Skeletal muscle tissue (tissue), 3 donors: ENCODE measurements at regions not wholly inside any gene's neighbourhood (a gene's known extent, or its start where the extent isn't known, plus 50 kb on each side); places are given as distances from the start of the nearest gene placed in this dataset.
"Not testable (repeated sequence)": the region's sequence is repeated elsewhere in the genome, so short reads cannot be mapped to it uniquely, and the experiment has no call there.

Experiments
- H3K27ac ChIP-seq: one replicate; pipeline ENCODE4 v1.7.0; 2013; ENCODE audit warnings: mild to moderate bottlenecking, low read depth, low read length, inconsistent platforms
- H3K27me3 ChIP-seq, 3 donors: one replicate each; pipeline ENCODE4 v1.7.0; 2013; ENCODE audit warnings: low read length in 3 of 3; ENCODE audit not compliant: control insufficient read depth in 3 of 3, insufficient read depth in 3 of 3
- H3K36me3 ChIP-seq, 3 donors: one replicate each; pipeline ENCODE4 v1.7.0; 2013; ENCODE audit warnings: low read length in 3 of 3; ENCODE audit not compliant: control insufficient read depth in 3 of 3, insufficient read depth in 3 of 3
- H3K4me1 ChIP-seq, 3 donors: one replicate each; pipeline ENCODE4 v1.7.0; 2013; ENCODE audit warnings: low read length in 3 of 3, mild to moderate bottlenecking in 3 of 3; ENCODE audit not compliant: control insufficient read depth in 3 of 3, insufficient read depth in 3 of 3
- H3K4me3 ChIP-seq, 3 donors: one replicate each; pipeline ENCODE4 v1.7.0; 2013; ENCODE audit warnings: low read length in 3 of 3
- H3K9ac ChIP-seq, 3 donors: one replicate each; pipeline ENCODE4 v1.7.0; 2013; ENCODE audit warnings: low read length in 3 of 3, mild to moderate bottlenecking in 3 of 3, moderate library complexity in 2 of 3, low read depth in 1 of 3
- H3K9me3 ChIP-seq, 3 donors: one replicate each; pipeline ENCODE4 v1.7.0; 2013; ENCODE audit warnings: low read length in 3 of 3; ENCODE audit not compliant: control insufficient read depth in 3 of 3
- donor health status: Osteomylitis.

DNA sequence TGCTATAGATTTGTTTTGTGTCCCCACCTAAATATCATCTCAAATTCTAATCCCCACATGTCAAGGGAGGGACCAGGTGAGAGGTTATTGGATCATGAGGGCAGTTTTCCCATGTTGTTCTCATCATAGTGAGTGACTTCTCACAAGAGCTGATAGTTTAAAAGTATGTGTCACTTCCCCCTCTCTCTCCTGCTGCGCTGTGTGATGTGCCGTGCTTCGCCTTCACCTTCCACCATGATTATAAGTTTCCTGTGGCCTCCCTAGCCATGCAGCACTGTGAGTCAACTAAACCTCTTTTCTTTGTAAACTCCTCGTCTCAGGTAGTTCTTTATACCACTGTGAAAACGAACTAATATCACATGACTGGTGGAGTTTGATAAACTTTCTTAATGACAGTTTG, 814.8 kb downstream of the TMEM121 start:
- not testable (repeated sequence) for H3K36me3 ChIP-seq

DNA sequence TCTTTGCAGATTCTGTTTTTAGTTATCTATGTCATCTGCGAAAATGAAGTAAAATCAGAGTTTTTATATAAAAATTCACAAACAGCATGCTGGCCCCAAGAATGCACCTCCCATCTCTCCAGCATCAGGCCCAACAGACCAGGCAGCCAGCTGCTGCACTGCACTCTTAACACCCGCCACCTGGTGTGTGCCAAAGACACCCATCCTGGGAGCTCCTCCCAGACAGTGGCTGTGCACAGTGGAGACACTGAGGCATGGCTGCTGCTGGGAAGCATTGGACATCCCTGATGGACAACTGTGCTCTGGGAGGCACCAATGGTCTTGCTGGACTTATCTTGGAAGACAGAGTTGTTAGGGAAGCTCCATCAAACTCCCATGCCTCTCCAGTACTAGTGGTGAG, 817.2 kb downstream of the TMEM121 start:
- Histone ChIP-seq H3K36me3 (no peaks in the 10 kb centered on the region), H3K4me1 (no peaks in the 10 kb centered on the region), H3K9ac (no peak overlapping the region), H3K27ac (no peak overlapping the region), H3K4me3 (no peak overlapping the region), H3K9me3 (no peaks in the 10 kb centered on the region), H3K27me3 (peaks cover 0 to 2% (median 0%) of the 10 kb centered on the region in 3 donors)

More for the DNA sequence above, 814.8 kb downstream of the TMEM121 start:
- not testable (repeated sequence) for H3K27me3 ChIP-seq, H3K4me3 ChIP-seq, H3K9me3 ChIP-seq, H3K27ac ChIP-seq, H3K4me1 ChIP-seq, H3K9ac ChIP-seq

DNA sequence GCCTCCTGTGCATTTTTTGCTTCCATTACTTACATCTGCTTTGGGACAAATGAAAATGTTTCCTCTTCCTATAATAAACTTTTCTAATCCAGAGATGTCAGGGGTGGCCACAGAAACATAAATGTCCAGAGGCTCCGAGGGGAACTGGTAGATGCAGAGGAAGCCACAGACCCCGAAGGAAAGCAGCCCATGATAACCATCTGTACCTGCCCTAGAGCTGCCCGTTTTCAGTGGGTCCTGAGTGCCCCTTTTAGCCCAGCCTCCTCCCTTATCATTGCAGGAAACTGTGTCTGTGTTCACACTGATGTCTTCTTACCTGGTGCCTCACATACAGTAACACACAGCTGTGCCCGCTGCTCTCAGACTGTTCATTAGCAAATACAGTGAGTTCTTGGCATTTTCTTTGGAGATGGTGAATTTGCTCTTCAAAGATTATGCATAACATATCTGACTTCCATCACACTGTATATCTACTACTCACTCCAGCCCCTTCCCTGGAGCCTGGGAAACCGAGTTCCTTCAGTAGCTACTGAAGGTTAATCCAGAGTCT, 817.8 kb downstream of the TMEM121 start:
- H3K9ac ChIP-seq, H3K36me3 ChIP-seq, H3K4me1 ChIP-seq, H3K27me3 ChIP-seq, H3K9me3 ChIP-seq, H3K4me3 ChIP-seq, H3K27ac ChIP-seq: not testable (repeated sequence)

DNA sequence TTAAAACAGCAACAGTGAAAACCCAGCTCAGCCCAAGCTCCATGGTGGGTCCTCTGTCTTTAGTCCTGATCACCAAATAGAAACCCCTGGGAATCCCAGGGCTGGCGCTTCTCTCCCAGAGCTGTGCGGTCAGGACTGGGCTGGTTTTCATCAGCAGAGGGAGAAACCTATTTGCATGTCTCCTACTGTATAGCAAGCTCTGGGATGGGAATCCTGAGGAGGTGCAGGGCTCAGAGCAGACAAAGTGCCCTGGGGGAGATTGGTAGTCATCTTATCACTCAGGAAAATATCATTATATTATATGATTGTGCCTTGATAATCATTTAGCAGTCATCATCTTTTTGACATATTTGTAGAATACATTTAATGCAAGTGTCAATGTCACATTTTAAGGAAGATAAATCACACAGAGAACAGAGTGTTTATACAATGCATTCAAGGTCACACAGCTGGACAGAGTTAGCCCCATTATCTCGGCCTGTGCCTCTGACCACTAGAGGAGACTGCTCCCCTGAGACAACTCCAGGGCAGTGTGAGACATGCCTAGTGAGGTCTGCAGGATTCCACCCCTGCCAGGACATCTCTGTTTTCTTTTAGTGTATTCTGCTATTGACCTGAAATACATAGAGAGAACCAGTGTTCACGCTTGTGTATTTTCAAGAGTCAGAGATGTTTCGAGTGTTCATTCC, 818.6 kb downstream of the TMEM121 start:
- not testable (repeated sequence) for H3K27me3 ChIP-seq, H3K4me1 ChIP-seq, H3K4me3 ChIP-seq, H3K9me3 ChIP-seq, H3K36me3 ChIP-seq, H3K27ac ChIP-seq, H3K9ac ChIP-seq

- no peaks in the 10 kb centered on the region for H3K4me1 ChIP-seq
- H3K9ac ChIP-seq = no peak overlapping the region
- no peaks in the 10 kb centered on the region for H3K9me3 ChIP-seq
- no peaks in the 10 kb centered on the region for H3K36me3 ChIP-seq
- H3K27me3 ChIP-seq = peaks cover 0 to 2% (median 0%) of the 10 kb centered on the region in 3 donors
- no peak overlapping the region for H3K4me3 ChIP-seq
- no peak overlapping the region for H3K27ac ChIP-seq
These were observed 819.7 kb downstream of the TMEM121 start for GRCh38 chr14:106346084-106346483.

GRCh38 chr14:106346534-106347290, 820.3 kb downstream of the TMEM121 start:
- no peaks in the 10 kb centered on the region for H3K9me3 ChIP-seq
- no peaks in the 10 kb centered on the region for H3K4me1 ChIP-seq
- H3K36me3 ChIP-seq = no peaks in the 10 kb centered on the region
- H3K27me3 ChIP-seq = peaks cover 0 to 2% (median 0%) of the 10 kb centered on the region in 3 donors
- H3K4me3 ChIP-seq = no peak overlapping the region
- no peak overlapping the region for H3K9ac ChIP-seq
- H3K27ac ChIP-seq = no peak overlapping the region

- Histone ChIP-seq H3K27ac (no peak overlapping the region), H3K4me3 (no peak overlapping the region), H3K9me3 (no peaks in the 10 kb centered on the region), H3K36me3 (no peaks in the 10 kb centered on the region), H3K27me3 (peaks cover 0 to 2% (median 0%) of the 10 kb centered on the region in 3 donors), H3K9ac (no peak overlapping the region), H3K4me1 (no peaks in the 10 kb centered on the region)
These were observed 821.0 kb downstream of the TMEM121 start for GRCh38 chr14:106347291-106347778.

DNA sequence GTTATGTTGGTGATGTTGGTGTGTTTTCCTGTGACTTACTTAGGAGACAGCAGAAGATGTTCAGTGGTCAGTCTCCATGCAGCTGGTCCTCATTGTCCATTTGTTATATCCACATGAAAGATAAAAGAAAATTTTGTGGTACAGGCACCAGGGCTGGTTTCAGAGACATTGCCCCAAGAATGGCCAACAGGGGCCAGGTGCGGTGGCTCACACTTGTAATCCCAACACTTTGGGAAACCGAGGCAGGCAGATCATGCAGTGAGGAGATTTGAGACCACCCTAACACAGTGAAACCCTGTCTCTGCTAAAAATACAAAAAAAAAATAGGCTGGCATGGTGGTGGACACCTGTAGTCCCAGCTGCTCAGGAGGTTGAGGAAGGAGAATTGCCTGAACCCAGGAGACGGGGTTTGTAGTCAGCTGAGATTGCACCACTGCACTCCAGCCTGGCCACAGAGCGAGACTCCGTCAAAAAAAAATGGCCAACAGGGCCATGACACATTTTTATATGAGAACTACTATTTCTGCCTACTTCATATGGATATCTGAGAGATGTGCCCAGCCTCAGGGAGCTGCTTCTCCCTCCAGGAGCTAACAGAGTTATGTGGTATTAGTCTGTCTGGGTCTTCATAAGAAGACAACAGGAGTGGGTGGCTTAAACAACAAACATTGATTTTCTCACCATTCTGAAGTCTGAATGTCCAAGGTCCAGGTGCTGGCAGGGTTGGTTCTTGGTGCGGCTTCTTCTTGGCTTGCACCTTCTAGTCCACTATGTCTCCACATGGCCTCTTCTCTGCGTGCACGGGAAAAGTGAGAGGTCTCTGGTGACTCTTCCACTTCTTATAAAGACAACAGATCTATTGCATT, 821.7 kb downstream of the TMEM121 start:
- H3K36me3 ChIP-seq = no peaks in the 10 kb centered on the region
- H3K4me1 ChIP-seq = no peaks in the 10 kb centered on the region
- no peak overlapping the region for H3K4me3 ChIP-seq
- no peak overlapping the region for H3K9ac ChIP-seq
- H3K27ac ChIP-seq = no peak overlapping the region
- H3K27me3 ChIP-seq = peaks cover 0 to 2% (median 0%) of the 10 kb centered on the region in 3 donors
- no peaks in the 10 kb centered on the region for H3K9me3 ChIP-seq

DNA sequence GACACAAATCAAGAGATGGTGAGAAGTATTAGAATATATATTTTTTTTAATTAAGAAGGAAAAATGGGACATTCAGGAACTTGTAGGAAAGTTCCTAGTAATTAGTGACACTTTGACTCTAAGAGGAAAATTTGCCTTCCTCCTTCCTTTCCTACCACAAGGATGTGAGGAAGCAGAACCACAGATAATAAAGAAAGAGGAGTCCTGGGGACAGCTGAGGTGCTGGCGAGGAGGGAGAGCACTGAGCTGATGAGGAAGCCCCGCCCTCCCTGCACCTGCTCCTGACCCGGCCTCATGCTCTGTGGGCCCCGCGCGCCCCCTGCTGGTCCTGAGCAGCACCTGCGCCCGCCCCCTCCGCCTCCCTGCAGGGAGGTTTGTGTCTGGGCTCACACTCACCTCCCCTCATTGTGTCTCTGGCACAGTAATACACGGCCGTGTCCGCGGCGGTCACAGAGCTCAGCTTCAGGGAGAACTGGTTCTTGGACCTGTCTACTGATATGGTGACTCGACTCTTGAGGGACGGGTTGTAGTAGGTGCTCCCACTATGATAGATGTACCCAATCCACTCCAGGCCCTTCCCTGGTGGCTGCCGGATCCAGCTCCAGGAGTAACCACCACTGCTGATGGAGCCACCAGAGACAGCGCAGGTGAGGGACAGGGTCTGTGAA, 822.6 kb downstream of the TMEM121 start:
- H3K27me3 ChIP-seq, H3K4me1 ChIP-seq, H3K4me3 ChIP-seq, H3K36me3 ChIP-seq, H3K27ac ChIP-seq, H3K9ac ChIP-seq, H3K9me3 ChIP-seq: not testable (repeated sequence)
